ENCODE measurements at regions not wholly inside any gene's neighbourhood (a gene's known extent, or its start where the extent isn't known, plus 50 kb on each side); places are given as distances from the start of the nearest gene placed in this dataset.

DNA sequence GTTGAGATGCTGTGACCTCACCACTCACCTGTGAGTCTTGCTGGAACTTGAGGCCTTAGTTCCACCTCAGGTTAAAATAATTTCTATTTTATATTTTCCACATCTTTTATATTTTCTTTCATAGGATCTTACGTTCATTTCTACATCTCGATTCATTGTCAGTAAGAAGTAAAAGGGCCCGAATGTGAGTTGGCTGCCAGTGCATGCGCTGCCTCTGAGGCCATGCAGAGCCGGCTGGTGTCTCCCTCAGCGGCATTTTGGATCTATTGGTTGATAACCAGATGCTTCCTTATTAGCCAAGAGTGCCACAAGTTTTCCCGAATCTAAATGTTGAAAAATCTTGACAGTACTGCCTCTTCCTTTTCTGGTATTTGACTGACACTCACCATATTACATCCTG lies 347.3 kb downstream of the TEX29 start:
- TF ChIP-seq, protein P1, sequence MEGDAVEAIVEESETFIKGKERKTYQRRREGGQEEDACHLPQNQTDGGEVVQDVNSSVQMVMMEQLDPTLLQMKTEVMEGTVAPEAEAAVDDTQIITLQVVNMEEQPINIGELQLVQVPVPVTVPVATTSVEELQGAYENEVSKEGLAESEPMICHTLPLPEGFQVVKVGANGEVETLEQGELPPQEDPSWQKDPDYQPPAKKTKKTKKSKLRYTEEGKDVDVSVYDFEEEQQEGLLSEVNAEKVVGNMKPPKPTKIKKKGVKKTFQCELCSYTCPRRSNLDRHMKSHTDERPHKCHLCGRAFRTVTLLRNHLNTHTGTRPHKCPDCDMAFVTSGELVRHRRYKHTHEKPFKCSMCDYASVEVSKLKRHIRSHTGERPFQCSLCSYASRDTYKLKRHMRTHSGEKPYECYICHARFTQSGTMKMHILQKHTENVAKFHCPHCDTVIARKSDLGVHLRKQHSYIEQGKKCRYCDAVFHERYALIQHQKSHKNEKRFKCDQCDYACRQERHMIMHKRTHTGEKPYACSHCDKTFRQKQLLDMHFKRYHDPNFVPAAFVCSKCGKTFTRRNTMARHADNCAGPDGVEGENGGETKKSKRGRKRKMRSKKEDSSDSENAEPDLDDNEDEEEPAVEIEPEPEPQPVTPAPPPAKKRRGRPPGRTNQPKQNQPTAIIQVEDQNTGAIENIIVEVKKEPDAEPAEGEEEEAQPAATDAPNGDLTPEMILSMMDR (IDR thresholded peaks at IDR 0.05) = no peak
- TF ChIP-seq POLR2A (IDR thresholded peaks at IDR 0.05) = no peak

Measured in body of pancreas (tissue), 4 donors.